Nephron (organoid): ENCODE measurements at regions not wholly inside any gene's neighbourhood (a gene's known extent, or its start where the extent isn't known, plus 50 kb on each side); places are given as distances from the start of the nearest gene placed in this dataset.

Source experiments
- H3K27ac Mint-ChIP-seq, 3 experiments: 2 replicates each; pipeline ENCODE4 v1.8.0; 2020; ENCODE audit warnings: mixed read lengths in 3 of 3, mild to moderate bottlenecking in 2 of 3, moderate library complexity in 1 of 3
- H3K27me3 Mint-ChIP-seq: 2 replicates; pipeline ENCODE4 v1.8.0; 2021; ENCODE audit warnings: low read depth, mild to moderate bottlenecking, moderate library complexity, mixed read lengths
- H3K36me3 Mint-ChIP-seq: 2 replicates; pipeline ENCODE4 v1.8.0; 2020; ENCODE audit warnings: low read depth, mixed read lengths
- H3K4me1 Mint-ChIP-seq: 2 replicates; pipeline ENCODE4 v1.8.0; 2020; ENCODE audit warnings: mixed read lengths
- H3K4me3 Mint-ChIP-seq, 3 experiments: 2 replicates each; pipeline ENCODE4 v1.8.0; 2020; ENCODE audit warnings: mild to moderate bottlenecking in 3 of 3, mixed read lengths in 3 of 3, moderate library complexity in 2 of 3
- H3K9me3 Mint-ChIP-seq: 2 replicates; pipeline ENCODE4 v1.8.0; 2020; ENCODE audit warnings: mixed read lengths
- TF ChIP-seq, protein P1 (sequence below), 3 experiments: fragments of 200-600 bp; sonication (generic); IDR thresholded peaks; one replicate each; pipeline ENCODE4 v1.5.0; 2021; ENCODE audit warnings: antibody characterized with exemption in 3 of 3; ENCODE audit not compliant: unreplicated experiment in 3 of 3

DNA sequence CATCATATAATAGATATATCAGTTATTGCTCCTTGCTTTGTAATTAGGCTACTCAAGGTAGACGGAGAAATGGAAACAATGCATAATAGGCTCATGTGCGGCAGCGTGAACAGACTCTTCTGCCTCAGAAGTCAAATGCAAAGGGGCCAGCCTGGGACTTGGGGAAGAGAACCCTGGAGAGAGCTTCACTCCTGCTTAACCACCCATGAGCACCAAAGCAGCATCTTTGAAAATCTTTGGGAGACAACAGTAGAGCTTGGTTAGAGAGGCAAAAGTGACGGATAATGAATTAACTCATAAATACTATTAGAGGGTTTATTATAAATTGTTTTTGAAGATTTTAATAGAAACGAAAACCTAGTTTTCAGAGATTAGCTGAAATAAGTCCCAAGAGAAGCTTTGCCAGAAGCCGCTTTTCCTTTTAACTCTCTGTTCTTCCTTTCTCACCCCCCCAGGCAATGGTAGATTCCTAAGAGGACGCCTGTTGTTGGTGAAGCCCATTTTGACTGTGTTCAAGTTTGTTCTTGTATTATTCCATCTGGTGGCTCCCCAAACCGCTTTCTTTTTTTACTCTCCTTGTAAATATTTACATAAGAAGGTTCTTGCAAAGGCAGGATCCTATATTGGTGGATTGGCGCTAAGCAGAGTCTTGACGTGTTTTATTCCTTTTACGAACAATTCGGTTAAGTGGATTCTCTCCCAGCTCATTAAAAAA, 196.0 kb upstream of the TPRG1 start:
- TF ChIP-seq, protein P1, sequence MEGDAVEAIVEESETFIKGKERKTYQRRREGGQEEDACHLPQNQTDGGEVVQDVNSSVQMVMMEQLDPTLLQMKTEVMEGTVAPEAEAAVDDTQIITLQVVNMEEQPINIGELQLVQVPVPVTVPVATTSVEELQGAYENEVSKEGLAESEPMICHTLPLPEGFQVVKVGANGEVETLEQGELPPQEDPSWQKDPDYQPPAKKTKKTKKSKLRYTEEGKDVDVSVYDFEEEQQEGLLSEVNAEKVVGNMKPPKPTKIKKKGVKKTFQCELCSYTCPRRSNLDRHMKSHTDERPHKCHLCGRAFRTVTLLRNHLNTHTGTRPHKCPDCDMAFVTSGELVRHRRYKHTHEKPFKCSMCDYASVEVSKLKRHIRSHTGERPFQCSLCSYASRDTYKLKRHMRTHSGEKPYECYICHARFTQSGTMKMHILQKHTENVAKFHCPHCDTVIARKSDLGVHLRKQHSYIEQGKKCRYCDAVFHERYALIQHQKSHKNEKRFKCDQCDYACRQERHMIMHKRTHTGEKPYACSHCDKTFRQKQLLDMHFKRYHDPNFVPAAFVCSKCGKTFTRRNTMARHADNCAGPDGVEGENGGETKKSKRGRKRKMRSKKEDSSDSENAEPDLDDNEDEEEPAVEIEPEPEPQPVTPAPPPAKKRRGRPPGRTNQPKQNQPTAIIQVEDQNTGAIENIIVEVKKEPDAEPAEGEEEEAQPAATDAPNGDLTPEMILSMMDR (IDR thresholded peaks at IDR 0.05; ENCODE audit: unreplicated experiment in 3 of 3), result no peak
- H3K27me3 Mint-ChIP-seq, result peaks cover 11% of the 10 kb centered on the region
- H3K4me3 Mint-ChIP-seq, result no peak overlapping the region
- no peaks in the 10 kb centered on the region for H3K36me3 Mint-ChIP-seq
- H3K9me3 Mint-ChIP-seq, result peaks cover 12% of the 10 kb centered on the region
- peak overlapping the region in 1 of 3 experiments; percentile 9 for H3K27ac Mint-ChIP-seq
- H3K4me1 Mint-ChIP-seq, result peaks cover 7% of the 10 kb centered on the region

- H3K36me3 Mint-ChIP-seq, result no peaks in the 10 kb centered on the region
- no peak overlapping the region for H3K4me3 Mint-ChIP-seq
- peaks cover 7% of the 10 kb centered on the region for H3K4me1 Mint-ChIP-seq
These were observed 195.4 kb upstream of the TPRG1 start for GRCh38 chr3:188976407-188976806.

DNA sequence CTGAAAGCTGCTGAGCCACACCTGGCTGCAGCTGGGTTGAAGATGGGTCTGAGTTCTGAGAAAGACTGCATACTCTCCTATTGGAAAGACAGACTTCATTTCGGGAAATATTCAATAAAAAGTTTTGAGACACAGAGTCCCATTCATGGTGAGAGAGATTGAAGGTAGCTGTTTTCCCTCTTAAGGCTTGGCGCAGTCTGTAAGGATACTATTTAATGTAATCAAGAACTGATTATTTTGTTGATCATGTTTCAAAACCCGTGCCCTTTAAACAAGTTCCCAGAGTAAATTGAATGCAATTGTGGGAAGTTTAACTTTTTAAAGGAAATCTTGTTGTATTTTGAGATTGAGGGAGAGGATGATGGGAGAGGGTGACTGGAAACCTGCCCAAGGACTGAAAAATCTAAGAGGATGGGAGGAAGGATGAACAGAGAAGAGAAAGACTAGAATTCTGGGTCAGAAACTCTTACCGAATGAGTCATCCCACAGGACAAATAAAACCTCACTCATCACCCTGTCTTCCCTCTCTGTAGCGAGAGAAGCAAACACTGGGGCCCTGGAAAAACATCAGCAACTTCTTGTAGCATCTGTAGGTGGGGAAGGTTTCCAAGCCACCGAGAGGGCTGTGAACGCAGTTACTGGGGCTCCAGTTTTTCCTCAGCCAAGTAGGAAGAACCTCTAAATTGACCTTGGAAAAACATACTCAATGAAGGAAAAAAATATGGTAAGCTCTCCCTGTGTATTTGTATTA, 193.2 kb upstream of the TPRG1 start:
- peaks cover 7% of the 10 kb centered on the region for H3K27me3 Mint-ChIP-seq

More at GRCh38 chr3:188976407-188976806, 195.4 kb upstream of the TPRG1 start:
- TF ChIP-seq, protein P1 (IDR thresholded peaks at IDR 0.05; ENCODE audit: unreplicated experiment in 3 of 3), result no peak
- Mint-ChIP-seq H3K27ac (no peak overlapping the region), H3K27me3 (peaks cover 7% of the 10 kb centered on the region), H3K9me3 (peaks cover 7% of the 10 kb centered on the region)

GRCh38 chr3:188979248-188979647, 192.5 kb upstream of the TPRG1 start:
- Mint-ChIP-seq H3K27ac (no peak overlapping the region), H3K9me3 (no peaks in the 10 kb centered on the region), H3K36me3 (no peaks in the 10 kb centered on the region), H3K4me1 (peaks cover 7% of the 10 kb centered on the region), H3K4me3 (no peak overlapping the region), H3K27me3 (peaks cover 7% of the 10 kb centered on the region)
- TF ChIP-seq, protein P1 (IDR thresholded peaks at IDR 0.05; ENCODE audit: unreplicated experiment in 3 of 3), result no peak

More for the DNA sequence above, 193.2 kb upstream of the TPRG1 start:
- H3K27ac Mint-ChIP-seq, result no peak overlapping the region
- peaks cover 7% of the 10 kb centered on the region for H3K4me1 Mint-ChIP-seq
- no peak overlapping the region for H3K4me3 Mint-ChIP-seq
- H3K9me3 Mint-ChIP-seq, result no peaks in the 10 kb centered on the region
- TF ChIP-seq, protein P1 (IDR thresholded peaks at IDR 0.05; ENCODE audit: unreplicated experiment in 3 of 3), result no peak
- H3K36me3 Mint-ChIP-seq, result no peaks in the 10 kb centered on the region

- H3K27me3 Mint-ChIP-seq, result peaks cover 7% of the 10 kb centered on the region
- peaks cover 7% of the 10 kb centered on the region for H3K4me1 Mint-ChIP-seq
- no peaks in the 10 kb centered on the region for H3K36me3 Mint-ChIP-seq
- TF ChIP-seq, protein P1 (IDR thresholded peaks at IDR 0.05; ENCODE audit: unreplicated experiment in 3 of 3), result no peak
- H3K27ac Mint-ChIP-seq, result no peak overlapping the region
- no peak overlapping the region for H3K4me3 Mint-ChIP-seq
- no peaks in the 10 kb centered on the region for H3K9me3 Mint-ChIP-seq
These were observed 192.0 kb upstream of the TPRG1 start for GRCh38 chr3:188979669-188980310.
